ENCODE measurements at regions not wholly inside any gene's neighbourhood (a gene's known extent, or its start where the extent isn't known, plus 50 kb on each side); places are given as distances from the start of the nearest gene placed in this dataset.
A peak's percentile ranks its signal among the peaks of the same experiment; 100 is the strongest.

GRCh38 chr12:104865080-104865479 lies 93.0 kb downstream of the SLC41A2 start:
- H3K4me1 ChIP-seq: peaks cover 0 to 28% (median 5%) of the 10 kb centered on the region in 9 donors
- no peaks in the 10 kb centered on the region for H3K27me3 ChIP-seq
- no peaks in the 10 kb centered on the region for H3K36me3 ChIP-seq
- no peak for TF ChIP-seq CTCF (IDR thresholded peaks at IDR 0.05)
- 38 to 49% methylated on average over 1 of the region's 1 CpG for WGBS, 2 donors
- no peaks in the 10 kb centered on the region for H3K9me3 ChIP-seq
- intact Hi-C loops (cut with DNase I): no loop called here
- H3K27ac ChIP-seq: peak overlapping the region in 1 of 10 donors; percentile 36
- no peak overlapping the region for H3K4me3 ChIP-seq
- no peak for DNase-seq
- ATAC-seq: no peak

GRCh38 chr12:104864668-104865067 lies 93.4 kb downstream of the SLC41A2 start:
- no peak for ATAC-seq
- Histone ChIP-seq H3K9me3 (no peaks in the 10 kb centered on the region), H3K36me3 (no peaks in the 10 kb centered on the region), H3K27ac (no peak overlapping the region), H3K4me3 (no peak overlapping the region), H3K4me1 (peaks cover 0 to 28% (median 5%) of the 10 kb centered on the region in 9 donors), H3K27me3 (no peaks in the 10 kb centered on the region)
- DNase-seq: no peak
- intact Hi-C loops (cut with DNase I): no loop called here
- no peak for TF ChIP-seq CTCF (IDR thresholded peaks at IDR 0.05)

- WGBS, 2 donors: 65 to 69% methylated on average over 5 of the region's 5 CpGs
- H3K27ac ChIP-seq: peak overlapping the region in 1 of 10 donors; percentile 28
- no peak overlapping the region for H3K4me3 ChIP-seq
- peaks cover 0 to 28% (median 13%) of the 10 kb centered on the region in 9 donors for H3K4me1 ChIP-seq
- intact Hi-C loops (cut with DNase I): no loop called here
- H3K27me3 ChIP-seq: no peaks in the 10 kb centered on the region
- no peak for DNase-seq
- peak in 1 of 8 donors; percentile 49 for ATAC-seq
- H3K9me3 ChIP-seq: no peaks in the 10 kb centered on the region
- peak in 3 of 9 donors; percentile 16 to 33 (median 23) for TF ChIP-seq CTCF (IDR thresholded peaks at IDR 0.05)
- H3K36me3 ChIP-seq: no peaks in the 10 kb centered on the region
Measured at GRCh38 chr12:104863296-104863948, 94.7 kb downstream of the SLC41A2 start.

- intact Hi-C loops (cut with DNase I): loop anchor here in 2 of 10 donors (10.0 kb wide), 2 partner anchors 174 to 184 kb away; no protein-coding TSS in a partner anchor
- 76 to 82% methylated on average over 4 of the region's 4 CpGs for WGBS, 2 donors
- DNase-seq: no peak
- no peak for TF ChIP-seq CTCF (IDR thresholded peaks at IDR 0.05)
- no peaks in the 10 kb centered on the region for H3K36me3 ChIP-seq
- no peaks in the 10 kb centered on the region for H3K9me3 ChIP-seq
- no peaks in the 10 kb centered on the region for H3K27me3 ChIP-seq
- peak in 5 of 8 donors; percentile 43 to 86 (median 62) for ATAC-seq
- no peak overlapping the region for H3K4me3 ChIP-seq
- peak overlapping the region in 8 of 10 donors; percentile 23 to 62 (median 55) for H3K27ac ChIP-seq
- H3K4me1 ChIP-seq: peaks cover 0 to 23% (median 9%) of the 10 kb centered on the region in 9 donors
Measured at GRCh38 chr12:104858611-104859543, 99.2 kb downstream of the SLC41A2 start.
